Panc1 (cell line): ENCODE measurements at regions not wholly inside any gene's neighbourhood (a gene's known extent, or its start where the extent isn't known, plus 50 kb on each side); places are given as distances from the start of the nearest gene placed in this dataset.

ENCODE experiments used
- POLR2AphosphoS5 ChIP-seq: IDR thresholded peaks from 2 replicates; pipeline ENCODE4 v1.6.1; 2012; ENCODE audit warnings: mild to moderate bottlenecking, low read depth, low read length, moderate library complexity
- SIN3A ChIP-seq: IDR thresholded peaks from 2 replicates; pipeline ENCODE4 v1.6.1; 2012; ENCODE audit warnings: low read depth, mild to moderate bottlenecking, low read length, moderate library complexity, borderline replicate concordance; ENCODE audit not compliant: insufficient read depth
- TCF7L2 ChIP-seq: IDR thresholded peaks from 2 replicates; pipeline ENCODE4 v1.6.1; 2011; ENCODE audit warnings: mild to moderate bottlenecking, low read depth, low read length, inconsistent platforms
- TF ChIP-seq, protein P1 (sequence below): fragments of 450-650 bp; IDR thresholded peaks from 2 replicates; pipeline ENCODE4 v1.5.1; 2017; ENCODE audit warnings: mild to moderate bottlenecking

DNA sequence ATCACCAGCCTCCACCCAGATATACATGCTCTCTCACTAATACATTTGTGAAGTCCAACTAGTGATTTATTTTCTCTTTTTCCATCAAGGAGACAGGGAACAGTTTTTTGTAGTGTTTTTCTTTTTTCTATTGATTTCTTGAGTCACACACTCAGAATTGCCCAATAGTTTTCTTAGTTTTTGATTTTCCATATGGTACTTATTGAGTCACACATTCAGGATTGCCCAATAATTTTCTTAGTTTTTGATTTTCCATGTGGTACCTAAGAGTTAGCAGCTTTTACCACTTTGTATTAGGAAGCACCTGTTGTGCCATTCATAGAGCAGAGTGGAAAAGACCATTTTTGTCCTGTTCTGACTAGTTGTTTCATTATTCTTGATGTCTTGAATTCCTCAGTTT, 1268.8 kb downstream of the EPHA7 start:
- TF ChIP-seq, protein P1, sequence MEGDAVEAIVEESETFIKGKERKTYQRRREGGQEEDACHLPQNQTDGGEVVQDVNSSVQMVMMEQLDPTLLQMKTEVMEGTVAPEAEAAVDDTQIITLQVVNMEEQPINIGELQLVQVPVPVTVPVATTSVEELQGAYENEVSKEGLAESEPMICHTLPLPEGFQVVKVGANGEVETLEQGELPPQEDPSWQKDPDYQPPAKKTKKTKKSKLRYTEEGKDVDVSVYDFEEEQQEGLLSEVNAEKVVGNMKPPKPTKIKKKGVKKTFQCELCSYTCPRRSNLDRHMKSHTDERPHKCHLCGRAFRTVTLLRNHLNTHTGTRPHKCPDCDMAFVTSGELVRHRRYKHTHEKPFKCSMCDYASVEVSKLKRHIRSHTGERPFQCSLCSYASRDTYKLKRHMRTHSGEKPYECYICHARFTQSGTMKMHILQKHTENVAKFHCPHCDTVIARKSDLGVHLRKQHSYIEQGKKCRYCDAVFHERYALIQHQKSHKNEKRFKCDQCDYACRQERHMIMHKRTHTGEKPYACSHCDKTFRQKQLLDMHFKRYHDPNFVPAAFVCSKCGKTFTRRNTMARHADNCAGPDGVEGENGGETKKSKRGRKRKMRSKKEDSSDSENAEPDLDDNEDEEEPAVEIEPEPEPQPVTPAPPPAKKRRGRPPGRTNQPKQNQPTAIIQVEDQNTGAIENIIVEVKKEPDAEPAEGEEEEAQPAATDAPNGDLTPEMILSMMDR = no peak
- TF ChIP-seq TCF7L2 (no peak), POLR2AphosphoS5 (no peak), SIN3A (no peak)
